CD4-positive, alpha-beta T cell treated with Interleukin-1 beta for 1 hour (primary cell): ENCODE measurements at regions not wholly inside any gene's neighbourhood (a gene's known extent, or its start where the extent isn't known, plus 50 kb on each side); places are given as distances from the start of the nearest gene placed in this dataset.

ENCODE experiments used
- DNase-seq, 2 donors: peaks; one replicate each; pipeline ENCODE4 v3.0.0-alpha.2; 2020 to 2022

DNA sequence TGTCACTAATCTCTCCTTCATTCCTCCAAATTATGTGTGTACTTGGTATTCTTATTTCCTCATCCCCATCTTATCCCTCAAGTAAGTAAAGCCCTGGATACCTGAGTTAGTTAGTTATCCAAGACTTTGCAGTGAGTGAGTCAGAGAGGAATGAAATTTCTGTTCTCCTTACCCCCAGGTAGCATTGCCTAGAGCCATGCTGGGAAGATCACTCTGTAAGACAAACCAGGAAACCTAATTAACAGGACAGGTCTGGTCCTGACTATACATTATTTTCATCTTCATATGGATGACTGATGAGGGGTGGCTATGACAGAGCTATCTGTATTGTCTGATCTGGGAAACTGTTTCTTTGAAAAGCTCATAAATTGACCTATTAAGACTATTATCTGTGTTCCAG, 55.0 kb upstream of the ITGA6 start:
- no peak for DNase-seq

- DNase-seq, result no peak
These were observed 54.3 kb upstream of the ITGA6 start for GRCh38 chr2:172373076-172373475.

DNA sequence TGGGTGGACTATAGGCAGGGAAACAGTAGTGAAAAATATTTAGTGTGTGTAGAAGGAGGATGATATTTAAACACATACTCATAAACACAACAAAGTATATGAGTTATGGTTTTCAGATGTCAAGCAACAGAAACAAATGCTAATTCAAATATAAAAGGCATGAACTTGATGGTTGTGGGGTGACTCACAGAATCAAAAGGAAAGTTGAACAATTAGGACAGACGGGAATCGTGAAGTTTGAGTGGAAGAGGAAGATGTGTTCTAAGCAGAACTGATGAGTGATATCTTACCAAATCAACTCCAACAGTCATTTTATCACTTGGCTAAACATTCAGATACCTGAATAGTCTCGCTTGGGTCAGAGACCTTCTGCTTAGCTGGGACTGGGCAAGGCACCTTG, 53.6 kb upstream of the ITGA6 start:
- DNase-seq, result no peak

GRCh38 chr2:172374318-172375240, 52.8 kb upstream of the ITGA6 start:
- no peak for DNase-seq

DNA sequence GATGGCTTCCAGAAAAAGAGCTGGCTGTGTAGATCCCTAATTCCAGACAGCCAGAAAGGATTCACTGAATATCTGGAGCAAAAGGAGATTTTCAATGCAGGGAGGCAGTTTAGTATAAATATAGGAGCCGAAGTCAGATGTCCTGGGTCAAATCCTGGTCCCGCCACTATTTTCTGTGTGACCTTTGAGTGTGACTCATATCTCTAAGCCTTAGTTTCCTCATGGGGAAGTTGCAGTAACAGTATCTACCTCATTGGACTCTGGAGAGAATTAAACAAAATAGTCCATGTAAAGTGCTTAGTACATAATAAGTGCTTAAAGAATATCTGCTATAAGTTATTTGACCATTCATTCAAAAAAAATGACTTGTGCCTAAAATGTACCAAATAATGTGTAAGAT, 52.1 kb upstream of the ITGA6 start:
- DNase-seq, result no peak

DNA sequence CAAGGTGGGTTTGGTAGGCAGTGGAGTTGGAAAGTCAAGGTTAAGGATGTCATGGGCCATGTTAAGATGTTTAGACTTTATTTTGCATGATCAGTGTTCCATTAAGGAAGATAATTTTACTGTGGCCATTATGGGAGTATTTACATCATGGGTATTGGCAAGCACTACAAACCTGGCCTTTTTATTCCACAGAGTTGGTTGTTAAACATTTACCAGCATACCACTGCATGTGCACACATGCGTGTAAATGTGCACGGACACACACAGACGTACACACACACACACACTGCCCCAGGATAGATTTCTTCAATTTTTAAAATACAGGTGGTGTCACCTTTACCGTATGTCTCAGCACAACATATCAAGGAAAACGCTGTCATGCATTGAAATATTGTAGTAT, 51.4 kb upstream of the ITGA6 start:
- DNase-seq, result no peak

DNA sequence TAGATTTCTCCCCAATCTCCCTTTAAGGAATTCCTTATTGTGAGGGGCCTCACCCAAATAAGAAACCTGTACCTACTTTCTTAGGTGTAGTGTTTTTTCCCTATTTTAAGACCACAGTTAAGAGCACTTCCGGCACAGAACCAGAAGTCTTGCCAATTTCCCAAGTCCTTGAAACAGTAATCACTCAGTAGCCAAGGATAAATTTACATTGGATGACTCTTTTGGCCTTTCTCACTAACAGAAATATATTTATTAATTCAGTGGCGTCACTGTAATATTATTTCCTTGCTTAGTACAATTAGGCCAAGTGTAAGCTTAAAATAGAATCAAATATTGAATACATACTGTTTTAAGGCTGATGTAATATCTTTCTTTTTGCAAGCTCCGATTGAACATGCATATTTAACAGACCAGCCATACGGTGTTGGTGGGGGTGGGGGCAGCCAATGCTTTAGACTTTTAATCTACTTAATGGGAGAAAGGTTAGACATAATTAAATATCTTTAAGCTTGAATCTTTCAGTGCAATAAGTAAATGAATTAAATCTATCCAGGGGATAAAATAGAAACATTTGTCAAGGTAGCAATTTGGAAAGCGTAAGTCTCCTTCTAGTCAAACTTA, 50.8 kb upstream of the ITGA6 start:
- no peak for DNase-seq

DNA sequence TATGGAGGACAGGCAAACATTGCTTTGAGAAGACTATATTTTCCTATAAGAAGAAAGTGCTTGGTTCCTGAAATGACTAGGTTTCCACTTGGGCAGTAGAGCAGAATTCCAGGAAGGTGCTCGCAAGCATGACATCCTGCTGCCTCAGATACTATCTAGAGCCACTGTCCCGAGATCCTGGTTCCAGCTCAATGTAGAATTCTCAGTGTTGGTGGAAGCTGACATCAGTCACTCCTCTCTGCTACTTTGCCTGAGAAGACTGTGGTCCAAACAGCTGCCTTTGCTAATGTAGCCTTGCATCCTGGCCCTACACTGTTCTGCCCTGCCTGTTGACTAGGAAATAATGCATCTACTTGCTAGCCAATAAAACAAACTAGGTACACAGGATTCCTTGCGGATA, 50.0 kb upstream of the ITGA6 start:
- DNase-seq, result no peak
